MCF 10A (cell line): ENCODE measurements at regions not wholly inside any gene's neighbourhood (a gene's known extent, or its start where the extent isn't known, plus 50 kb on each side); places are given as distances from the start of the nearest gene placed in this dataset.

Source experiments
- BruUV-seq: library from RNA; stranded (reverse); fragments of 400-500 nt; replicated peaks from 2 replicates; lab custom pipeline; 2021; lab: Mats Ljungman, UMichigan
- CTCF ChIA-PET: fragments of 300-600 bp; sonication (Branson Sonifier 250); formaldehyde crosslinking; extraction: SDS; loops from one replicate; lab custom pipeline; 2021; ENCODE audit warnings: antibody characterized with exemption, inconsistent platforms; lab: Yijun Ruan, JAX
- POLR2A ChIA-PET: fragments of 300-600, 350-650 bp; sonication (Branson Sonifier 250); formaldehyde crosslinking; extraction: SDS; loops from one replicate; lab custom pipeline; 2020; ENCODE audit warnings: antibody characterized with exemption, inconsistent platforms; lab: Yijun Ruan, JAX
- DNase-seq: peaks from one replicate; pipeline ENCODE4 v3.0.0-alpha.2; 2018; ENCODE audit not compliant: unreplicated experiment
- H3K27ac Mint-ChIP-seq: one replicate; pipeline ENCODE4 v1.8.0; 2022; ENCODE audit warnings: mild to moderate bottlenecking, low read depth, mixed read lengths; ENCODE audit not compliant: unreplicated experiment
- H3K27me3 Mint-ChIP-seq: one replicate; pipeline ENCODE4 v1.8.0; 2022; ENCODE audit warnings: mixed read lengths; ENCODE audit not compliant: insufficient read depth, unreplicated experiment
- H3K36me3 Mint-ChIP-seq: one replicate; pipeline ENCODE4 v1.8.0; 2022; ENCODE audit warnings: mild to moderate bottlenecking, moderate library complexity, mixed read lengths; ENCODE audit not compliant: insufficient read depth, unreplicated experiment
- H3K4me1 Mint-ChIP-seq: one replicate; pipeline ENCODE4 v1.8.0; 2022; ENCODE audit warnings: mixed read lengths; ENCODE audit not compliant: insufficient read depth, unreplicated experiment
- H3K4me3 Mint-ChIP-seq: one replicate; pipeline ENCODE4 v1.8.0; 2022; ENCODE audit warnings: mild to moderate bottlenecking, moderate library complexity, mixed read lengths; ENCODE audit not compliant: unreplicated experiment
- H3K9me3 Mint-ChIP-seq: one replicate; pipeline ENCODE4 v1.8.0; 2022; ENCODE audit warnings: mixed read lengths; ENCODE audit not compliant: unreplicated experiment
- CTCF ChIP-seq: fragments of 200-600 bp; IDR thresholded peaks from one replicate; pipeline ENCODE4 v1.8.0; 2022; ENCODE audit warnings: antibody characterized with exemption, mild to moderate bottlenecking; ENCODE audit not compliant: unreplicated experiment
- intact Hi-C: fragments of 100-400 bp; cut with micrococcal nuclease; formaldehyde crosslinking; loops from 2 replicates; pipeline ENCODE4 v1.14.1; 2022

- intact Hi-C loops: no loop called here
- Mint-ChIP-seq H3K27ac (no peak overlapping the region), H3K4me3 (no peak overlapping the region), H3K9me3 (peaks cover 13% of the 10 kb centered on the region), H3K36me3 (no peaks in the 10 kb centered on the region), H3K4me1 (peaks cover 5% of the 10 kb centered on the region), H3K27me3 (no peaks in the 10 kb centered on the region)
- POLR2A ChIA-PET: no interaction called here
- no peak for DNase-seq
- no peak for TF ChIP-seq CTCF
- no TSS peak for BruUV-seq
- CTCF ChIA-PET: interaction anchor here (0.6 kb wide), 1 partner anchor 259 kb away, joined by 3 read pairs; no protein-coding TSS in a partner anchor
Measured at GRCh38 chr22:44369916-44370801, 57.4 kb upstream of the SHISAL1 start.

- Mint-ChIP-seq H3K36me3 (no peaks in the 10 kb centered on the region), H3K4me3 (no peak overlapping the region), H3K9me3 (peaks cover 4% of the 10 kb centered on the region), H3K4me1 (peaks cover 5% of the 10 kb centered on the region), H3K27ac (no peak overlapping the region), H3K27me3 (no peaks in the 10 kb centered on the region)
- no peak for DNase-seq
- CTCF ChIA-PET: no interaction called here
- intact Hi-C loops: no loop called here
- no peak for TF ChIP-seq CTCF
- POLR2A ChIA-PET: no interaction called here
- BruUV-seq: no TSS peak
Measured at GRCh38 chr22:44369293-44369661, 56.5 kb upstream of the SHISAL1 start.

GRCh38 chr22:44368611-44369292 is 56.0 kb upstream of the SHISAL1 start:
- no peaks in the 10 kb centered on the region for H3K27me3 Mint-ChIP-seq
- no peak for DNase-seq
- no TSS peak for BruUV-seq
- intact Hi-C loops: no loop called here
- H3K27ac Mint-ChIP-seq: no peak overlapping the region
- ChIA-PET CTCF (no interaction called here), POLR2A (no interaction called here)
- no peaks in the 10 kb centered on the region for H3K9me3 Mint-ChIP-seq
- peaks cover 5% of the 10 kb centered on the region for H3K4me1 Mint-ChIP-seq
- H3K4me3 Mint-ChIP-seq: no peak overlapping the region
- no peak for TF ChIP-seq CTCF
- no peaks in the 10 kb centered on the region for H3K36me3 Mint-ChIP-seq

- ChIA-PET CTCF (no interaction called here), POLR2A (no interaction called here)
- intact Hi-C loops: no loop called here
- H3K27me3 Mint-ChIP-seq: no peaks in the 10 kb centered on the region
- H3K4me3 Mint-ChIP-seq: no peak overlapping the region
- no peak for DNase-seq
- no peak for TF ChIP-seq CTCF
- H3K36me3 Mint-ChIP-seq: no peaks in the 10 kb centered on the region
- H3K27ac Mint-ChIP-seq: no peak overlapping the region
- H3K4me1 Mint-ChIP-seq: peaks cover 16% of the 10 kb centered on the region
- no TSS peak for BruUV-seq
- H3K9me3 Mint-ChIP-seq: no peaks in the 10 kb centered on the region
Measured at GRCh38 chr22:44366372-44367300, 53.9 kb upstream of the SHISAL1 start.
